ENCODE measurements at regions not wholly inside any gene's neighbourhood (a gene's known extent, or its start where the extent isn't known, plus 50 kb on each side); places are given as distances from the start of the nearest gene placed in this dataset.
"Not testable (repeated sequence)": the region's sequence is repeated elsewhere in the genome, so short reads cannot be mapped to it uniquely, and the experiment has no call there.

- Mint-ChIP-seq H3K4me1 (ENCODE audit: low read depth) (peaks cover 2% of the 10 kb centered on the region), H3K4me3 (no peak overlapping the region), H3K9me3 (no peaks in the 10 kb centered on the region), H3K27me3 (ENCODE audit: low read depth) (peaks cover 9% of the 10 kb centered on the region), H3K36me3 (ENCODE audit: low read depth) (no peaks in the 10 kb centered on the region), H3K27ac (no peak overlapping the region)
These were observed 210.2 kb upstream of the NPY start for GRCh38 chr7:24073651-24074420.

- no peaks in the 10 kb centered on the region for H3K9me3 Mint-ChIP-seq
- H3K36me3 Mint-ChIP-seq (ENCODE audit: low read depth), result no peaks in the 10 kb centered on the region
- H3K27me3 Mint-ChIP-seq (ENCODE audit: low read depth), result peaks cover 9% of the 10 kb centered on the region
- H3K27ac Mint-ChIP-seq, result no peak overlapping the region
- H3K4me1 Mint-ChIP-seq (ENCODE audit: low read depth), result peaks cover 2% of the 10 kb centered on the region
- H3K4me3 Mint-ChIP-seq, result no peak overlapping the region
These were observed 208.6 kb upstream of the NPY start for GRCh38 chr7:24075426-24075810.

- peaks cover 25% of the 10 kb centered on the region for H3K9me3 Mint-ChIP-seq
- H3K4me3 Mint-ChIP-seq, result no peak overlapping the region
- no peak overlapping the region for H3K27ac Mint-ChIP-seq
- H3K36me3 Mint-ChIP-seq (ENCODE audit: low read depth), result no peaks in the 10 kb centered on the region
- no peaks in the 10 kb centered on the region for H3K27me3 Mint-ChIP-seq (ENCODE audit: low read depth)
- no peaks in the 10 kb centered on the region for H3K4me1 Mint-ChIP-seq (ENCODE audit: low read depth)
These were observed 201.2 kb upstream of the NPY start for GRCh38 chr7:24082826-24083225.

- Mint-ChIP-seq H3K27me3 (ENCODE audit: low read depth) (no peaks in the 10 kb centered on the region), H3K27ac (no peak overlapping the region), H3K36me3 (ENCODE audit: low read depth) (no peaks in the 10 kb centered on the region), H3K9me3 (peaks cover 10% of the 10 kb centered on the region), H3K4me1 (ENCODE audit: low read depth) (no peaks in the 10 kb centered on the region), H3K4me3 (no peak overlapping the region)
These were observed 181.0 kb upstream of the NPY start for GRCh38 chr7:24102988-24103387.

GRCh38 chr7:24108906-24109376, 175.0 kb upstream of the NPY start:
- Mint-ChIP-seq H3K4me3 (no peak overlapping the region), H3K4me1 (ENCODE audit: low read depth) (no peaks in the 10 kb centered on the region), H3K27ac (no peak overlapping the region), H3K27me3 (ENCODE audit: low read depth) (no peaks in the 10 kb centered on the region), H3K36me3 (ENCODE audit: low read depth) (no peaks in the 10 kb centered on the region), H3K9me3 (peaks cover 2% of the 10 kb centered on the region)

GRCh38 chr7:24110056-24110455, 173.9 kb upstream of the NPY start:
- Mint-ChIP-seq H3K27me3 (ENCODE audit: low read depth) (no peaks in the 10 kb centered on the region), H3K4me1 (ENCODE audit: low read depth) (no peaks in the 10 kb centered on the region), H3K4me3 (no peak overlapping the region), H3K27ac (no peak overlapping the region), H3K9me3 (no peaks in the 10 kb centered on the region), H3K36me3 (ENCODE audit: low read depth) (no peaks in the 10 kb centered on the region)

GRCh38 chr7:24113506-24113905, 170.5 kb upstream of the NPY start:
- Mint-ChIP-seq H3K27ac (no peak overlapping the region), H3K4me1 (ENCODE audit: low read depth) (no peaks in the 10 kb centered on the region), H3K27me3 (ENCODE audit: low read depth) (no peaks in the 10 kb centered on the region), H3K4me3 (no peak overlapping the region), H3K36me3 (ENCODE audit: low read depth) (no peaks in the 10 kb centered on the region), H3K9me3 (no peaks in the 10 kb centered on the region)

GRCh38 chr7:24115661-24116060, 168.3 kb upstream of the NPY start:
- Mint-ChIP-seq H3K36me3 (ENCODE audit: low read depth) (no peaks in the 10 kb centered on the region), H3K27ac (no peak overlapping the region), H3K9me3 (no peaks in the 10 kb centered on the region), H3K27me3 (ENCODE audit: low read depth) (no peaks in the 10 kb centered on the region), H3K4me3 (no peak overlapping the region), H3K4me1 (ENCODE audit: low read depth) (no peaks in the 10 kb centered on the region)

- H3K36me3 Mint-ChIP-seq (ENCODE audit: low read depth); H3K4me1 Mint-ChIP-seq (ENCODE audit: low read depth); H3K27me3 Mint-ChIP-seq (ENCODE audit: low read depth); H3K27ac Mint-ChIP-seq; H3K4me3 Mint-ChIP-seq; H3K9me3 Mint-ChIP-seq: not testable (repeated sequence)
These were observed 166.0 kb upstream of the NPY start for GRCh38 chr7:24117903-24118499.

GRCh38 chr7:24119852-24120251, 164.1 kb upstream of the NPY start:
- H3K4me3 Mint-ChIP-seq, result no peak overlapping the region
- no peaks in the 10 kb centered on the region for H3K27me3 Mint-ChIP-seq (ENCODE audit: low read depth)

GRCh38 chr7:24123076-24123475, 160.9 kb upstream of the NPY start:
- no peak overlapping the region for H3K27ac Mint-ChIP-seq
- H3K4me1 Mint-ChIP-seq (ENCODE audit: low read depth), result no peaks in the 10 kb centered on the region
- peaks cover 6% of the 10 kb centered on the region for H3K27me3 Mint-ChIP-seq (ENCODE audit: low read depth)
- no peaks in the 10 kb centered on the region for H3K36me3 Mint-ChIP-seq (ENCODE audit: low read depth)
- no peaks in the 10 kb centered on the region for H3K9me3 Mint-ChIP-seq
- H3K4me3 Mint-ChIP-seq, result no peak overlapping the region

More at GRCh38 chr7:24119852-24120251, 164.1 kb upstream of the NPY start:
- no peak overlapping the region for H3K27ac Mint-ChIP-seq
- no peaks in the 10 kb centered on the region for H3K36me3 Mint-ChIP-seq (ENCODE audit: low read depth)
- no peaks in the 10 kb centered on the region for H3K9me3 Mint-ChIP-seq
- H3K4me1 Mint-ChIP-seq (ENCODE audit: low read depth), result no peaks in the 10 kb centered on the region

GRCh38 chr7:24125765-24126164, 158.2 kb upstream of the NPY start:
- Mint-ChIP-seq H3K4me3 (no peak overlapping the region), H3K27ac (no peak overlapping the region), H3K9me3 (no peaks in the 10 kb centered on the region), H3K27me3 (ENCODE audit: low read depth) (peaks cover 6% of the 10 kb centered on the region), H3K4me1 (ENCODE audit: low read depth) (no peaks in the 10 kb centered on the region), H3K36me3 (ENCODE audit: low read depth) (no peaks in the 10 kb centered on the region)

- Mint-ChIP-seq H3K9me3 (no peaks in the 10 kb centered on the region), H3K27ac (no peak overlapping the region), H3K27me3 (ENCODE audit: low read depth) (peaks cover 6% of the 10 kb centered on the region), H3K36me3 (ENCODE audit: low read depth) (no peaks in the 10 kb centered on the region), H3K4me1 (ENCODE audit: low read depth) (no peaks in the 10 kb centered on the region), H3K4me3 (no peak overlapping the region)
These were observed 156.1 kb upstream of the NPY start for GRCh38 chr7:24127930-24128329.

GRCh38 chr7:24129597-24129996, 154.4 kb upstream of the NPY start:
- no peaks in the 10 kb centered on the region for H3K9me3 Mint-ChIP-seq
- peaks cover 6% of the 10 kb centered on the region for H3K27me3 Mint-ChIP-seq (ENCODE audit: low read depth)
- H3K27ac Mint-ChIP-seq, result no peak overlapping the region
- no peaks in the 10 kb centered on the region for H3K4me1 Mint-ChIP-seq (ENCODE audit: low read depth)
- no peak overlapping the region for H3K4me3 Mint-ChIP-seq
- no peaks in the 10 kb centered on the region for H3K36me3 Mint-ChIP-seq (ENCODE audit: low read depth)

GRCh38 chr7:24130631-24131030, 153.4 kb upstream of the NPY start:
- H3K9me3 Mint-ChIP-seq, result no peaks in the 10 kb centered on the region
- H3K27ac Mint-ChIP-seq, result no peak overlapping the region
- H3K4me3 Mint-ChIP-seq, result no peak overlapping the region
- no peaks in the 10 kb centered on the region for H3K36me3 Mint-ChIP-seq (ENCODE audit: low read depth)
- H3K4me1 Mint-ChIP-seq (ENCODE audit: low read depth), result peaks cover 1% of the 10 kb centered on the region
- peaks cover 6% of the 10 kb centered on the region for H3K27me3 Mint-ChIP-seq (ENCODE audit: low read depth)

Data from T-helper 1 cell treated with Interleukin-12 subunit alpha and Interleukin-12 subunit beta and Interleukin-4 antibody, amounts not matched to agents 30 μg/mL and 1 μg/mL, for 36 hours (primary cell).